GM21390 (cell line): ENCODE measurements at regions not wholly inside any gene's neighbourhood (a gene's known extent, or its start where the extent isn't known, plus 50 kb on each side); places are given as distances from the start of the nearest gene placed in this dataset.

Experiments
- ATAC-seq: cut with Tn5 transposase; IDR thresholded peaks from one replicate; pipeline ENCODE4 v1.9.1; 2021; ENCODE audit not compliant: unreplicated experiment

DNA sequence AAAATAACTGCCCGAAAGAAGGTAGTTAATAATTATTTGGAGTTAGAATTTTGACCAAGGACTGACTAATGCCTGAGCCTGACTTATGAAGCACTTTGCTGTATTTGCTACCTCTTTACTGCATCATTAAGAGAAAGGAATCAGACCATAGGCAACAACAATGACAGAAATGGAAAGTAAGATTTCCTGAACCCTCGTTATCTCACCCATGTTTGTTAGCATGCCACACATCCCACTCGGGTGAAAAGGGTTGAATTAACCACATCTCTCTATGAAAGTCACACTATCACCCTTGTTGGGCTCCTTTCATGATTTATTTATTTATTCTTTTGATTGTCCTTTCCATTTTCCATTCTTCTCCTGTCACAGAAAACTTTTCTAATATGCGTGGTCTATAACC lies 59.6 kb downstream of the OLIG3 start:
- no peak for ATAC-seq

DNA sequence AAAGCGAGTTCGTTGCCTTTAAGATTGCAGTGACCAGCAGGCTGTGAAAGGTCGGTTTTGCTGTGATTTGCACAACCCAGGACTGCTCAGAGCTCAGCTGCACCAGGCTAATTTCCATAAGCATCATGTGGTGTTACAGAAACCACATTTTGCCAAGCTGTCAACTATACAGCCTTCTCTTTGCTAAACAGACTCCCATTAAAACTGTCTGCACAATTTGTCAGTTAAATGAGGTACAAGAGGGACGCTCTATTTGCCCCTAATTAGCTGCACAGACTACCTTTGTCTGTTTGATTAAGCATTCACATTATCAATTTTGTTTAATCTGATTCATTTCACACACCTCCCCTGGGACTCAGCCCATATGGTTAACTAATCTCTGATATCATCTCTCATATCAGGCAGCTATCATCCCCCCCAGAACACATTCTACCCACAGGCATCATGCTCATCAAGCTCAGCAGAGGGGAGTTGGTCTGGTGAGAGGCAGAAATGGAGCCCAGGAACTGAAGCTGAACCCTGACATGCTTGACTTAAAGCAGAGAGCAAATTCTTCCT lies 62.1 kb downstream of the OLIG3 start:
- ATAC-seq, result peak; percentile 77

DNA sequence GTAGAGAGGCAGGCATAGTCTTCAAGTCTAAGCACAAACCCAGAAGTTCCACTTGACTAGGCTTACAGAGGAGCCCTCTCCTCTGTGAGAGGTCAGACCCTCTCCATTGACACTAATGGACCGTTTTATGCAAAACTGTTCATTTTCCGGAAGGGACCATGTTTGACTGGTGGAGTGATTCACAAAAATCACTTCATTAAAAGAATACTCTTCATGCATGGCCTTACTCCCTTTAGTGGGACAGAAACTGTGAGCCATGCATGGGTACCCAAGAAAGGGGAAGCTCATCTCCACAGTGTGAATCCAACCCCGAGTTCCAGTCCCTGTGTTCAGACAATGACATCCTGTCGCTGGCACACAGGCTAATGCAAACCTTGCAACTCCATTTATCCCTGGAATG lies 63.2 kb downstream of the OLIG3 start:
- peak; percentile 71 for ATAC-seq

DNA sequence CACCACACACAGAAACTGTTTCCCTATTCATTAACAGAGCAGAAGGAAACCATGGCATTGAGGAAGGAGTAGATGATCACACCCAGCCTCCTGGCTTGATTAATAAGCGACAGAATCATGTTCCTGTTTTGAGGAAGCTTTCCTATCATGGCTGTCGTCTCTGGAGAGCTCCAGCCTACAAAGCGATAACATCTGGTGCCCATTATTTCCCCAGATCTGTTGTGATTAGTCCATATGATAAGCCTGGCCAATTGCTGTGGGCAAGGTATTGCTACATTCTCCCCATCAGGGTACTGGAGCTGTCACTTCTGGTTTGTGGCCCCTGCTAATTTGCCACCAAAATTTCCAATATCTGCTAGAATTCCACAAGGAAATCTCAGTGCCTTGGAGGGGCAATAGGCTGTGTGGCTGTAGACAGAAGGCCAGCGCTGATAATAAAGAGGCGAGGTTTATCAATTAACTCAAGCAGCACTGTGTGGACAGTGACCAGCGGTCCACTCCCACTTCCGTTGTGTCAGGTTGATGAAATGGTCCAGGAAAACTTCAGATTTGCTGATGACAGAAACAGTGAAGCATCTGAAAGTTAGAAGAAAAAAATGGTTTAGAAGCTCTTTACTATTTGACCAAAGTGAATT lies 66.4 kb downstream of the OLIG3 start:
- ATAC-seq, result no peak

DNA sequence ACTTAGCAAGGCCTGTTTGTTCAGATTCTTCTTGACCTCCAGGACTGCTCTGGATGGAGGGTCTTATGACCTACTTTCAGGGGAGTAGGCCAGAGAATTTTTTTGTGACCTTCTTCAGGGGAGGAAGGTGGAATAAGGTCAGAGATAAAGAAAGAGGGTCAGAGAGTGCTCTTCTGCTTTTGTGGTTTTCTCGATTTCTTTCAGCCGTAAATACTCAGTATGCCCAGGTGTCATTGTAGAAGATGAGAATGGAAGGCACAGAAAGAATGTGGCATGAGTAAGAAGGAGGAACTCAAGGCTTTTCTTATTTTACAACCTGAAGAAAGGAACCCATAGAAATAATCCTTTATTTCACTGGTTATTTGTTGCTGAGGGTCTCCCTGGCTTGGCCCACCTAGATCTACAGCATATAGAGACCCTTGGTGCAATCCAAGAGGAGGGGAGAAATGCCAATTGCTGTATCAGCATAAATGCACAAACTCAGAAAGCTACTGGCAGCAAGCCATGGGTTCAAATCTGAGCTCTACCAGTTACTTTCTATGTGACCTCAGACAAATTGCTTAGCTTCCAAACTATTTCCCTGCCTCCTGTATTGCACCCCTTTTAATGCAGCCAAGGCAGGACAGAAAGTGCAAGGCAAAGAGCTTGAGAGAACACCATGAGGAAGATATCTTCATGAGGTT lies 68.0 kb downstream of the OLIG3 start:
- no peak for ATAC-seq

DNA sequence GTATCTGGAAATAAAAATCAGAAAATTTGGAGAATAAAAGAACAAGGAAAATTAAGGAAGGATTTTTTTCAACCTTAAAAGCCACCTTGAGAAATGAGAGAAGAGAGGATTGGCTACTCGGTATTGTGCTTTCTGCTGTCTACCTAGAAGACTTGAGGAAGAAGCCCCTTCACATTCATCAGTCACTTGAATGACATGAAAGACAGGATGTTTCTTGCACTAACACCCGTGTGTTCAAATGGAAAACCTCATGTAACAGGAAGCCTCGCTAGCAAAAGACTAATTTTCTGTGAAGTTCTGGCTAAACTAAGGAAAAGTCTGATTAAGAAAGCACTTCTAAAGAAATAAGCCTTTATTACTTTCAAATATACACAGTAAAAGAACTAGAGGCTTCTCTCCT lies 69.9 kb downstream of the OLIG3 start:
- ATAC-seq, result no peak

DNA sequence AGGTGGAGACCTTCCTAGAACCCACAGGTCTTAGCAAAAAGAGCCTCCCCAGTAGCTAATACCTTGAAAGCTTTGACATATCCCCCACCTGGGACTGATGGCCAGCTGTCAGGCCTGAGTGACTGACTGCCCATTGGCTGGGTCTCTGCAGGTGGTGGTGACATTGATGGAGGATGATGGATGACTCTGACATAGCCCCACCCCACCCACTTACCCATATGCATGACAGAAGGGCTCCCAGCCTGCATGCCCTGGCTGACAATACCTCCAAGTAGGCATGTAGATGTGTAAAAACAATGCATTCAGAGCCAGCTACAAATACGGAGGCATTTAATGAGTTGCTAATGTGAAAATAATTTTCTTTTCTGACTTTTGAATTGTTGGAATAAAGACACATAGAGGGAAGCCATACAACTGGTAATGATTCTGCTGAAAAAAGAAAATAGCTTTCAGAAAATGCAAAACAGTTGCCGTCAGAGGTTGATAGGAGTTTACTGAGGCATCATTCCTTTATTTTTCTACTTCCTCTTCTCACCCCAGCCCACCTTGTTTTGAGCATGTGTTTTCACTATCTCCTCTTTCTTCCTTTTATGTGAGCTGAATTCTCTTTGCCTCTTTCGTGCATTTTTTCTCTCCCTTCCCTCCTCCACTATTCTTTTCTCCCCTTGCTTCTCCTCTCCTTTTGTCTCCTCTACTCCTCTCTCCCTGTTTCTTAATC lies 70.6 kb downstream of the OLIG3 start:
- no peak for ATAC-seq

DNA sequence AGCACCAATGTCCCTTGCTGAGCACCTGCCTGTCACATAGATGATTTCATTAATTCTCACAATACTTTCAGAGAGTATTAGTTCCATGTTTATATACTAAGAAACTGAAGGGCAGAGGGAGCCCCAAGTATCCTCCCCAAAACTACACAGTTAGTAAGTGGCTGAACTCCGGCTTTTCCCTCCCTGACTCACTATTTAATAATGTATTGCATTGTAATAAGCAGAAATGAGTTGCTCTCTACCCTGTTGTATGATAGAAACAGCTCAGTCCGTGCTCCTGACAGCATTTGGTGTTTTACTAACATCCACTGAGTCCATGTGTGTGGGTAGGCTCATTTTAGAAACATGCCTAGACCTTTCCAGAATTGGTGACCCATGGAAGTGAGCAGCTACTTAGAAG lies 76.8 kb downstream of the OLIG3 start:
- no peak for ATAC-seq

DNA sequence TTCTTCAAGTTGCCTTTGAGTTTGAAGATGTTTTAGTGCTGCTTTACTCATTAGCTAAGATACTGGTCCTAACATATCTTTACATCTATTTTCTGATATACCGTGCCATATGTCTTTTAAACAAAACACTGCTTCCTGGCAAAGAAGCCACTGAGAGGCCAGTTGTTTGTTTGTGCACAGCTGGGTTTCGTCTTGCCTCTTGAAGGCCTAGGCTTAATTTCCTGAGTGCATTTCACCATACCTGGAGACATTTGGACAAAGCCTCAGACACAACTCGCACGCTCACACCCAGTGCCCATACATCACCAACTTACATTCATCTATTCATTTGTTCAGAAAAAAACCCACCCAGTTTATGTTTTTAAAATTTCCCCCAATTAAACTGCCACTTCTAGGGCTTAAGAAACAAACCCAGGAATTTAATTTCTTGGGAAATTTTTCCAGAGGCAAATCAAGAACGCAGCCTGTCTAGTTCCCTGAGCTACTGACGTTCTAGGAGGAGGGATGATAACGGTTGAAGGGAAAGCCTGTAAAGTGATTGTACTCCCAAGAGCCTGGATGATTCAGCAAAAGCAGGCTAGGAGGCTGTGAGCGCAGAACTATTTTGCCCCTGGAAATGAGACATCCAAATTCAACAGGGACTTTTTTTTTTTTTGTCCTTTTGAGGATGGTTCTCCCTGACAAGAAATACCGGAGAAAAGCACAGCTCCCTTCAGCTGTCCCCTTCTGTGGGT lies 77.7 kb downstream of the OLIG3 start:
- no peak for ATAC-seq

DNA sequence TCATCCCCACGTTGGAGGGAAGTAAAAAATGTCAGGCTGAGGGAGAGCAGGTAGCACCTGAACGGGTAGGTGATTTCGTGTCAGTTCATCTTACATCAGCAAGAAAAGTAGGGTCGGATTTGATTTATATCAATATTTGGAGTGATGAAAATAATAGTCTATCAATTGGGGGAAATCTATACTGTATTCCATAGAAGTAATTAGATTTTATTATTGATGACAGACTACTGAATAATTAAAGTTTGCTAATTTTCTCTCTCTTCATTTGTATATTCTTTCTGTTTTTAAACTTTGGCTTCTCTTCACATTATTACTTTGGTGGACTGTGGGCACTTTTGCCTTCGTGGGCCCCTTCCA lies 78.4 kb downstream of the OLIG3 start:
- no peak for ATAC-seq

DNA sequence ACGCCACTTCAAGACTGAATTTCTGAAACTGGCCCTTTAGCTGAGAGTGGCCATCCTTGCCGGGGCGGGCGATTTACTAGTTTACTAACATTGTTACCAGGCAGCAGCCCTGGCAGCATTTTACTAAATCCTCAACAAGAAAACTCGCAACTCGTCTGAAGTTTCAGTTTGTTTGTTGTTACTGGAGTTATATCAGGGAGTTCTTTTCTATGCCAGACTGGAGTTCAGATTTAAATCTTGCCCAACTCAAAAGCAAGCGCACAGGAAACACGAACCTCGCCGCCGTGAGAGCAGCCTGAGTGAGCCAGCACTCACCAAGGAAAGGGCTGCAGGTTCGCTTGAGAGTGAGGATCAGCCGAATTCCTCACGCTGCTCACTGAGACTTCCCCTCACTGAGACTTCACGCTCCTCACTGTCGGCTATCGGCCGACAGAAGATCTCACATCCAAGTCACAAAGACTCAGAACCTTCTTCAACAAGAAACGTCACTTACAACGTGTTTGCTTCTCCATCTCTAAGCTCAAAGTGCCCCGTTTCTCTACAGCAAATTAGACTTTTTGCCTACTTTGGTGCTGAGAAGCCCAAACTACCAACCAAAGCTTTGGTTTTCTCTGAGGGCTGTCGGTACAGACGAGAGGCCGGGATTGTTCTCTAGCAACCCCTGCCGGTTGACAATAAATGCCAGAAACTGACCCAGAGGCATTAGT lies 78.9 kb downstream of the OLIG3 start:
- peak; percentile 88 for ATAC-seq

DNA sequence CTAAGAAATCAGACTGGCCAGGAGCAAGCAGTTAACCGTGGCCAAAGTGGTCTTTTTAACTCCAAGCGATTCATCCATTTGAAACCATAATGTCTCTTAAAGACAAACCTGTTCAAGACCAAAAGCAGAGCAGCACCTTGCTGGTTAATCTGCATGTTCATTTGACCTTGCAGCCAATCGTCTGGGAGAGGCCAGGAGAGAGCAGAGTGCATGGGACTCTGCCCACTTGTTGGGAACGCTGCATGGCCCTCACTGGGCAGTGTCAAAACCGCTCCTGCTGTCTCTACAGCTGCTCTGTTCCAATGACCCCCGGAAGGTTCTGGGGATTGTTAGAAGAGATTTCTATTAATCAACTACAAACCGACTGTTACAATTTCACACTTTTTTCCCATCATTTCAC lies 79.6 kb downstream of the OLIG3 start:
- no peak for ATAC-seq

DNA sequence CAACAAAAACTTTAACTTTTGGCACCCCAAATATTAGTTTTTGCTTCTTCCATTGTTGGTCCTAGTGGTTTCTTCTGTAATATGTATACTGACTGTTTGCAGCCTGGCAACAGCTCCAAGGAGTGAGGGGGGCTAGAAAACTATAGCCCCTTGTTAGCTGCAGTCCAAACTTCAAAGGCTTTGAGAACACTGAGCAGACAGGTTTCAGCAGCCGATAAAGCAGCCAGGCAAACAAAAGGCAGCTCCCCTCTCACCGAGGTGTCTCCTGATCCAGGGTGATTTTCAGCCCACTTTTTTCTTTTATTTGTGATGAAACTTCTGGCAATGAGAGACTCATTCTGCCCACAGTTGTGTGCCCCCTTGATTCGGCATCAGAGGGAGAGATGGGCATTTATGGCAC lies 80.7 kb downstream of the OLIG3 start:
- no peak for ATAC-seq

DNA sequence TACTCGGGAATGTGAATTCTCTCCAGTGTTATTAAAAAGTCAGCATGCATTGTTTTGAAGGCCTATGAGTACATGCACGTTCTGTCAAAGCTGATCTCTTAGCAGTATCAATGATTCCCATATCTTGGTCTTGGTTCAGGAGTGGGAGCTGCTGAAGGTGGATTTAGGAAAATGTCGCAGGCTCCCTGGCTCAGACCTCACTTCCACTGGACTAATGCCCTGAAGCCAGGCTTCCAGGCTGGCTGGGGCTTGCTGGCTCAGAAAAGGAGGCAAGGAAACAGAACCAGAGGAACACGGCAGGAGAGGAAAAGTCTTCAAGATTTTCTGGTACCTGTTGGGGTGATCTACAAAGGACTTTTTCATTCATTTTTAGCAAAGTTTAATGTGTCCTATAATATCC lies 81.6 kb downstream of the OLIG3 start:
- no peak for ATAC-seq

DNA sequence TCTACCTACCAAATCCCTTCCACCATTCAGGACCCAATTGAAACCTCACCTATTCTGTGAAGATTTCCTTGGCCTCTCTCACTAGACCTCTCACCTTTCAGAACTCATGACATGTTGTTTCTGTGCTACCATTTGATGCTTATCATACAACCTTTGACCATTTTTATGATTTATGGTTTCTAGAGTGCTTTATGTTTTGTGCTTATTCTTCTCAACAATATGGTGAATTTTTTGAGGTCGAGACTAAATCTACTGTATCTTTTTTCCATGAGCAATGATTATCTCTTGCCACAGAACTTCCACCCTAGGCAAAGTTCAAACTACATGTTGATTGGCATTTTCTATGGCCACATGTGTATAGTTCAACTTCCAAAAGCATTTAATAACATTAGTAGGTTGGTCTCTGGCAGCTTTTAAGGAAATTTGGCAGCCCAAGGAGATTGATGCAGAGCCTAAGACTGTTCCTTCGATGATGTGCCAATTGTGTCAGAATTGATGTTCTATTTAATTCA lies 84.9 kb downstream of the OLIG3 start:
- no peak for ATAC-seq

DNA sequence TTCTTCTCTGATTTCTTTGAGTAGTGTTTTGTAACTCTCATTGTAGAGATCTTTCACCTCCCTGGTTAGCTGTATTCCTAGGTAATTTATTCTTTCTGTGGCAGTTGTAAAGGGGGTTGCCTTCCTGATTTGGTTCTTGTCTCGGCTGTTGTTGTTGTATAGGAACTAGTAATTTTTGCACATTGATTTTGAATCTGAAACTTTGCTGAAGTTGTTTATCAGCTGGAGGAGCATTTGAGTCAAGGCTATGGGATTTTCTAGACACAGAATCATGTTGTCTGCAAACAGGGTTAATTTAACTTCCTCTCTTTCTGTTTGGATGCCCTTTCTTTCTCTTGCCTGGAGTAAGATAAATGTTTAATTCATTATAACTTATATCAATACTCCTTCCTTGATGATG lies 86.4 kb downstream of the OLIG3 start:
- no peak for ATAC-seq

DNA sequence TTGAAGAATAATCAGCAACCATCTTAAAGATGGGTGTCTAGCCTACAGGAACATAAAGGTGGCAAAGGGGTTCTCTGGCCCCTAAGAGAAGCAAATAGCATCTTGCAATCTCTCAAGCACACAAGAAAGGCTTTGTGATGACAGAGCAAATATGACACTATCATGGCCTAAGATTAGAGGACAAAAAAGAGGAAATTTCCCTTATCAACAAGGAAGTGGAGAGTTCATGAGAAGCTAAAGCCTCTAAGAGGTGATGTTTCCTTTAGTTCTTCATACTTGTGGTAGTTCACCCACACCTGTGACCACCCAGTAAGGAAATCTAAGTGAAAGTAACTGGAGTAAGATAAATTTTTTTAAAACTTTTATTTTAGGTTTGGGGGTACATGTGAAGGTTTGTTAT lies 88.4 kb downstream of the OLIG3 start:
- ATAC-seq, result no peak

DNA sequence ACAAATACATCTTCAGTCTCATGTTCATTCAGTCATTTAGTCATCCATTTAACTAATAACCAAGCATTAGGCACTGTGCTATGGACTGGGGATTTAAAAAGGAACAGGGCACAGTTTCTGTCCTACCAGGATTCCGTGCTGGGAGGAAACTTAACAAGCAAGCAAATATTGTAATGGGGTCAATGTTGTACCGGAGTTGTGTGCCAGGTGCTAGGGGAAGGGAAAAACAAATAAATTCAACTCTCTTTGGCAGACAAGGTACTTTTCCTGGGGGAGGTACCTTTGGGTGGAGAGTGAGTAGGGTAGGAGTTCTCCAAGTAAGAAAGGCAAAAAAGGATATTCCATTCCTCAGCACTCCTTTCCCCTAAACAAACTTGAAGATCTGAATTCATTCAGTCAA lies 90.3 kb downstream of the OLIG3 start:
- ATAC-seq, result no peak

DNA sequence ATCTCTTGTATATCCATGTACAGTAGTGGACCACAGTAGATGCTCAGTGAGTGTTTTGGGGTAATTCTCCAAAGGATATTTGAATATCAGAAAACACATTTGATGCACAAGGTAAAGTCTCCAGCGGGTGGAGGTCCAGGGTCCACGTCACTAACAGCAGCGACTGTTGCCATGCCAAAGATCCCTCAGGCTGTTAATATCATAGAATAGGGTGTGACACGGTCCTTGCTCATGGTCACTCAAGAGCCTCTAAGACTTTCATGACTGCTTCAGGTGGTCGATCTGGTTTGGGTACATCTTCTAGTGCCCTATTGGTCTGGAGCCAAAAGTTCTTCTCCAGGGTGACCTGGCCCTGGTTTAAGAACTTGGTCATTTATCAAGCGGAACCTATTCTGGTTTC lies 90.8 kb downstream of the OLIG3 start:
- no peak for ATAC-seq

DNA sequence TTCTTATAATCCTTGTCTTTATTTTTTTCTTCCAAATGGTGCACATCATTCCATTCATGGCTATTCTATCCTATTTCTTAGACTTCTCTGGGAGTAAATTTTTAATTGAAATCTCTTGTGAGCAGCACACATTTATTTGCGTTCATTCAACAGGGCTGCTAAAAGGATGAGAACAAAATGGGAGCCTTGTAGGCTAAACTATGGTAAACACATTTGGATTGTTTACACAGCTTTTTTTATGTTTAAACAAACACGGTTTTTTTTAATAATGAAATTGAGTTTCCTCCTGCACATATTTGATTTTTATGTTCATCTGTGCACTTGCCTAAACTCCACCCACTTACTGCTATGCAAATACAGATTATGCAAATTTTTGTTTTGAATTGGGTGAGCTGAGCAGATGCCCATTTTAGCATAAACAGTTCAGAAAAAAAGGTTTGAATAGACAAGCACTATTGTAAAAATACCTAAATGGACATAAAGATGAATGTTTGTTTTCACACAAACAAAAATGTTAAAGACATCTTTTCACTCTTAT lies 92.0 kb downstream of the OLIG3 start:
- ATAC-seq, result no peak
